ENCODE measurements at regions not wholly inside any gene's neighbourhood (a gene's known extent, or its start where the extent isn't known, plus 50 kb on each side); places are given as distances from the start of the nearest gene placed in this dataset.
A peak's percentile ranks its signal among the peaks of the same experiment; 100 is the strongest.

- Histone ChIP-seq H3K27me3 (ENCODE audit: control insufficient read depth, extremely low read depth, insufficient read depth, low read length) (no peaks in the 10 kb centered on the region), H3K4me1 (ENCODE audit: control insufficient read depth, extremely low read depth, insufficient read depth, low read length) (peaks cover 4% of the 10 kb centered on the region), H3K79me2 (ENCODE audit: control insufficient read depth, insufficient read depth, low read length) (no peaks in the 10 kb centered on the region), H3K4me2 (ENCODE audit: control insufficient read depth, extremely low read depth, insufficient read depth, low read depth, low read length) (no peak overlapping the region), H3K27ac (ENCODE audit: control insufficient read depth, insufficient read depth, low read length) (no peak overlapping the region), H2AFZ (ENCODE audit: control insufficient read depth, low read length) (no peak overlapping the region), H3K9me1 (ENCODE audit: control insufficient read depth, extremely low read depth, insufficient read depth, low read length) (no peaks in the 10 kb centered on the region), H3K36me3 (ENCODE audit: control insufficient read depth in 2 of 2, extremely low read depth in 1 of 2, insufficient read depth in 2 of 2, low read length in 2 of 2) (no peaks in the 10 kb centered on the region), H3K4me3 (ENCODE audit: control insufficient read depth in 2 of 3, extremely low read depth in 1 of 3, insufficient read depth in 2 of 3, low read depth in 1 of 3, low read length in 3 of 3) (no peak overlapping the region), H3K9me3 (ENCODE audit: control insufficient read depth, low read depth, low read length) (no peaks in the 10 kb centered on the region), H4K20me1 (ENCODE audit: control insufficient read depth, extremely low read depth, insufficient read depth, low read length) (no peaks in the 10 kb centered on the region), H3K9ac (ENCODE audit: control insufficient read depth, extremely low read depth, insufficient read depth, low read length) (no peak overlapping the region)
- no peak for FAIRE-seq
- dilution Hi-C loops (cut with MboI; ENCODE audit: extremely low pct_ligation_motif_present, low sequenced_read_pairs): no loop called here
- no peak for DNase-seq (ENCODE audit: low read depth, low spot score)
- TF ChIP-seq CTCF (optimal IDR thresholded peaks at IDR 0.05 in 1 of 3, IDR thresholded peaks at IDR 0.05 in 1 of 3, conservative IDR thresholded peaks at IDR 0.05 in 1 of 3; ENCODE audit: extremely low read depth in 1 of 3, insufficient read depth in 2 of 3, low read length in 3 of 3) (no peak), EZH2 (IDR thresholded peaks at IDR 0.05; ENCODE audit: low read length) (no peak)
Measured at GRCh38 chr3:144294659-144295538, 323.3 kb downstream of the DIPK2A start.

GRCh38 chr3:144295613-144296012 lies 324.0 kb downstream of the DIPK2A start:
- FAIRE-seq: no peak
- H3K4me1 ChIP-seq (ENCODE audit: control insufficient read depth, extremely low read depth, insufficient read depth, low read length): peaks cover 4% of the 10 kb centered on the region
- H4K20me1 ChIP-seq (ENCODE audit: control insufficient read depth, extremely low read depth, insufficient read depth, low read length): no peaks in the 10 kb centered on the region
- no peaks in the 10 kb centered on the region for H3K9me1 ChIP-seq (ENCODE audit: control insufficient read depth, extremely low read depth, insufficient read depth, low read length)
- H3K4me3 ChIP-seq (ENCODE audit: control insufficient read depth in 2 of 3, extremely low read depth in 1 of 3, insufficient read depth in 2 of 3, low read depth in 1 of 3, low read length in 3 of 3): no peak overlapping the region
- peak overlapping the region; percentile 8 for H3K4me2 ChIP-seq (ENCODE audit: control insufficient read depth, extremely low read depth, insufficient read depth, low read depth, low read length)
- H3K36me3 ChIP-seq (ENCODE audit: control insufficient read depth in 2 of 2, extremely low read depth in 1 of 2, insufficient read depth in 2 of 2, low read length in 2 of 2): no peaks in the 10 kb centered on the region
- H3K27ac ChIP-seq (ENCODE audit: control insufficient read depth, insufficient read depth, low read length): no peak overlapping the region
- no peak for DNase-seq (ENCODE audit: low read depth, low spot score)
- TF ChIP-seq EZH2 (IDR thresholded peaks at IDR 0.05; ENCODE audit: low read length) (no peak), CTCF (optimal IDR thresholded peaks at IDR 0.05 in 1 of 3, IDR thresholded peaks at IDR 0.05 in 1 of 3, conservative IDR thresholded peaks at IDR 0.05 in 1 of 3; ENCODE audit: extremely low read depth in 1 of 3, insufficient read depth in 2 of 3, low read length in 3 of 3) (no peak)
- H3K9me3 ChIP-seq (ENCODE audit: control insufficient read depth, low read depth, low read length): no peaks in the 10 kb centered on the region
- no peak overlapping the region for H3K9ac ChIP-seq (ENCODE audit: control insufficient read depth, extremely low read depth, insufficient read depth, low read length)
- no peaks in the 10 kb centered on the region for H3K27me3 ChIP-seq (ENCODE audit: control insufficient read depth, extremely low read depth, insufficient read depth, low read length)
- no peaks in the 10 kb centered on the region for H3K79me2 ChIP-seq (ENCODE audit: control insufficient read depth, insufficient read depth, low read length)
- dilution Hi-C loops (cut with MboI; ENCODE audit: extremely low pct_ligation_motif_present, low sequenced_read_pairs): no loop called here
- H2AFZ ChIP-seq (ENCODE audit: control insufficient read depth, low read length): peak overlapping the region; percentile 14
